HepG2 (cell line): ENCODE measurements at regions not wholly inside any gene's neighbourhood (a gene's known extent, or its start where the extent isn't known, plus 50 kb on each side); places are given as distances from the start of the nearest gene placed in this dataset.

Experiments used
- ATAC-seq: fragments of 200-7000 bp; cut with Tn5 transposase; 3 replicates; pipeline ENCODE4 v1.9.1; 2020; ENCODE audit warnings: mild to moderate bottlenecking, moderate library complexity
- BruUV-seq: library from RNA; stranded (reverse); fragments of 400-500 nt; replicated peaks from 2 replicates; lab custom pipeline; 2021; lab: Mats Ljungman, UMichigan
- CTCF ChIA-PET: fragments of 300-600 bp; formaldehyde crosslinking; extraction: SDS; loops from one replicate; lab custom pipeline; 2021; ENCODE audit warnings: low total read pairs, inconsistent platforms, low intra/inter-chr PET ratio; lab: Yijun Ruan, JAX
- POLR2A ChIA-PET: fragments of 350-600 bp; sonication (Branson Sonifier 250); formaldehyde crosslinking; loops from one replicate; lab custom pipeline; 2020; ENCODE audit warnings: antibody characterized with exemption, inconsistent platforms; lab: Yijun Ruan, JAX
- DNase-seq: peaks from one replicate; pipeline ENCODE4 v3.0.0-alpha.2; 2015; ENCODE audit warnings: low spot score
- FAIRE-seq: peaks from 3 replicates; lab custom pipeline; 2011; peaks lifted over from hg19 to GRCh38; lab: Jason Lieb, UNC
- H2AFZ ChIP-seq: one replicate; pipeline ENCODE4 v1.6.1; 2011; ENCODE audit warnings: low read length, inconsistent platforms
- H3K27ac ChIP-seq: fragments of 300-600 bp; 3 replicates; pipeline ENCODE4 v1.8.0; 2011; ENCODE audit warnings: mixed run types, mild to moderate bottlenecking, mixed read lengths, low read length, inconsistent platforms; ENCODE audit not compliant: insufficient read depth; ENCODE audit errors: extremely low read length
- H3K27me3 ChIP-seq, 2 experiments: fragments of 200-600 bp in 1 of 2; 2 replicates in 1 of 2; 3 replicates in 1 of 2; pipeline versions ENCODE4 v1.6.0 to v1.8.0; 2011; ENCODE audit warnings: low read length in 2 of 2, mild to moderate bottlenecking in 2 of 2, moderate library complexity in 2 of 2, inconsistent platforms in 1 of 2; ENCODE audit not compliant: insufficient read depth in 2 of 2, control insufficient read depth in 1 of 2
- H3K36me3 ChIP-seq, 2 experiments: fragments of 200-600 bp in 1 of 2; replicated peaks in 1 of 2; 2 replicates in 1 of 2; 3 replicates in 1 of 2; pipeline versions ENCODE4 v1.5.1 to v1.8.0; 2011; ENCODE audit warnings: low read length in 2 of 2, inconsistent platforms in 1 of 2; ENCODE audit not compliant: insufficient read depth in 2 of 2, control insufficient read depth in 1 of 2
- H3K4me1 ChIP-seq: 2 replicates; pipeline ENCODE4 v1.5.1; 2012; ENCODE audit warnings: low read length, inconsistent platforms; ENCODE audit not compliant: insufficient read depth
- H3K4me2 ChIP-seq: 2 replicates; pipeline ENCODE4 v1.6.0; 2011; ENCODE audit warnings: low read depth, low read length, inconsistent platforms
- H3K4me3 ChIP-seq, 3 experiments: fragments of 200-600 bp in 1 of 3; sonication (generic), shearing (Covaris generic) in 1 of 3; replicated peaks in 1 of 3; 2 replicates each; pipeline ENCODE4 v1.5.1; 2011 to 2016; ENCODE audit warnings: low read length in 3 of 3, inconsistent platforms in 2 of 3, low read depth in 2 of 3, mild to moderate bottlenecking in 2 of 3, control low read depth in 1 of 3, mixed read lengths in 1 of 3; ENCODE audit not compliant: insufficient read depth in 1 of 3
- H3K79me2 ChIP-seq: one replicate; pipeline ENCODE4 v1.6.1; 2011; ENCODE audit warnings: low read length, inconsistent platforms; ENCODE audit not compliant: insufficient read depth
- H3K9ac ChIP-seq: 2 replicates; pipeline ENCODE4 v1.6.0; 2011; ENCODE audit warnings: mild to moderate bottlenecking, low read depth, low read length, inconsistent platforms; ENCODE audit not compliant: insufficient read depth
- H3K9me3 ChIP-seq: 2 replicates; pipeline ENCODE4 v1.5.1; 2012; ENCODE audit warnings: mild to moderate bottlenecking, low read length
- H4K20me1 ChIP-seq: 2 replicates; pipeline ENCODE4 v1.6.0; 2011; ENCODE audit warnings: inconsistent platforms, mild to moderate bottlenecking, low read length, moderate library complexity; ENCODE audit not compliant: insufficient read depth
- ESRRA ChIP-seq: sonication (generic); formaldehyde crosslinking; IDR thresholded peaks from 2 replicates; pipeline ENCODE4 v1.5.1; 2020; ENCODE audit warnings: mild to moderate bottlenecking, low read depth, missing genetic modification reagents
- PATZ1 ChIP-seq: sonication (generic); formaldehyde crosslinking; IDR thresholded peaks from 2 replicates; pipeline ENCODE4 v1.4.0; 2020; ENCODE audit warnings: missing genetic modification reagents
- PRDM15 ChIP-seq: sonication (generic); formaldehyde crosslinking; IDR thresholded peaks from 2 replicates; pipeline ENCODE4 v1.4.0; 2020; ENCODE audit warnings: missing genetic modification reagents
- ZNF598 ChIP-seq: sonication (generic); formaldehyde crosslinking; IDR thresholded peaks from 2 replicates; pipeline ENCODE4 v1.5.1; 2020; ENCODE audit warnings: mild to moderate bottlenecking, missing genetic modification reagents, borderline replicate concordance
- WGBS: methylation state at CpG from one replicate; pipeline ENCODE4 v1.1.6; 2017; ENCODE audit warnings: low lambda C conversion rate; 5-methylcytosine and 5-hydroxymethylcytosine counted together
- in situ Hi-C: cut with HindIII; loops from 2 replicates; pipeline ENCODE4 v1.10.0; 2017; ENCODE audit warnings: low pct_unique_long_range_greater_than_20kb; ENCODE audit not compliant: extremely low pct_ligation_motif_present
- intact Hi-C: fragments of 100-400 bp; cut with micrococcal nuclease; formaldehyde crosslinking; loops from one replicate; pipeline ENCODE4 v1.10.0; 2022; ENCODE audit not compliant: unreplicated experiment

- Histone ChIP-seq H3K4me1 (no peaks in the 10 kb centered on the region), H3K4me3 (no peak overlapping the region), H3K36me3 (no peaks in the 10 kb centered on the region), H3K9me3 (no peaks in the 10 kb centered on the region), H3K4me2 (no peak overlapping the region), H3K79me2 (no peaks in the 10 kb centered on the region), H3K27ac (no peak overlapping the region), H4K20me1 (no peaks in the 10 kb centered on the region), H3K9ac (no peak overlapping the region), H3K27me3 (no peaks in the 10 kb centered on the region), H2AFZ (no peak overlapping the region)
- ChIA-PET CTCF (no interaction called here), POLR2A (no interaction called here)
- TF ChIP-seq PRDM15 (no peak), ESRRA (CRISPR knock-in tag) (no peak), PATZ1 (CRISPR knock-in tag) (no peak), ZNF598 (CRISPR knock-in tag) (no peak)
- in situ Hi-C loops (no loop called here), intact Hi-C loops (no loop called here)
- ATAC-seq, result no peak
- WGBS, result 13% methylated on average over 6 of the region's 6 CpGs
- no peak for FAIRE-seq
- BruUV-seq, result no TSS peak
- no peak for DNase-seq
Observed at GRCh38 chr7:136186281-136186680, 209.1 kb upstream of the MTPN start.
